Transverse colon (tissue), 3 donors: ENCODE measurements at regions not wholly inside any gene's neighbourhood (a gene's known extent, or its start where the extent isn't known, plus 50 kb on each side); places are given as distances from the start of the nearest gene placed in this dataset.

Experiments used
- CTCF ChIP-seq, 5 experiments: fragments of 200-600 bp in 3 of 5; fragments of 450-650 bp in 2 of 5; sonication (generic) in 3 of 5; IDR thresholded peaks; 1 replicate in 2 of 5; 2 replicates in 3 of 5; pipeline ENCODE4 v1.5.1; 2016 to 2017; ENCODE audit warnings: antibody characterized with exemption in 5 of 5, inconsistent platforms in 3 of 5, mild to moderate bottlenecking in 2 of 5, moderate library complexity in 1 of 5
- EP300 ChIP-seq: sonication (generic); formaldehyde crosslinking; IDR thresholded peaks from one replicate; pipeline ENCODE4 v1.6.1; 2017; ENCODE audit warnings: antibody characterized with exemption, low read depth
- POLR2A ChIP-seq: fragments of 450-650 bp; IDR thresholded peaks from one replicate; pipeline ENCODE4 v1.6.1; 2016; ENCODE audit warnings: antibody characterized with exemption, mild to moderate bottlenecking, moderate library complexity

GRCh38 chr6:92468066-92468465 is 951.3 kb downstream of the EPHA7 start:
- TF ChIP-seq EP300 (no peak), POLR2A (no peak), CTCF (IDR thresholded peaks at IDR 0.05) (no peak)
